Esophagus squamous epithelium (tissue), 4 donors: ENCODE measurements at regions not wholly inside any gene's neighbourhood (a gene's known extent, or its start where the extent isn't known, plus 50 kb on each side); places are given as distances from the start of the nearest gene placed in this dataset.

Experiments
- POLR2A ChIP-seq, 4 donors: fragments of 450-650 bp; IDR thresholded peaks; one replicate each; pipeline ENCODE4 v1.6.1; 2017; ENCODE audit warnings: antibody characterized with exemption in 4 of 4, mild to moderate bottlenecking in 4 of 4, moderate library complexity in 3 of 4
- TF ChIP-seq, protein P1 (sequence below), 6 experiments: fragments of 450-650 bp in 4 of 6; fragments of 200-600 bp in 2 of 6; sonication (generic) in 2 of 6; IDR thresholded peaks; one replicate each; pipeline ENCODE4 v1.5.1; 2016 to 2019; ENCODE audit warnings: antibody characterized with exemption in 6 of 6, mild to moderate bottlenecking in 4 of 6, moderate library complexity in 4 of 6

- TF ChIP-seq, protein P1, sequence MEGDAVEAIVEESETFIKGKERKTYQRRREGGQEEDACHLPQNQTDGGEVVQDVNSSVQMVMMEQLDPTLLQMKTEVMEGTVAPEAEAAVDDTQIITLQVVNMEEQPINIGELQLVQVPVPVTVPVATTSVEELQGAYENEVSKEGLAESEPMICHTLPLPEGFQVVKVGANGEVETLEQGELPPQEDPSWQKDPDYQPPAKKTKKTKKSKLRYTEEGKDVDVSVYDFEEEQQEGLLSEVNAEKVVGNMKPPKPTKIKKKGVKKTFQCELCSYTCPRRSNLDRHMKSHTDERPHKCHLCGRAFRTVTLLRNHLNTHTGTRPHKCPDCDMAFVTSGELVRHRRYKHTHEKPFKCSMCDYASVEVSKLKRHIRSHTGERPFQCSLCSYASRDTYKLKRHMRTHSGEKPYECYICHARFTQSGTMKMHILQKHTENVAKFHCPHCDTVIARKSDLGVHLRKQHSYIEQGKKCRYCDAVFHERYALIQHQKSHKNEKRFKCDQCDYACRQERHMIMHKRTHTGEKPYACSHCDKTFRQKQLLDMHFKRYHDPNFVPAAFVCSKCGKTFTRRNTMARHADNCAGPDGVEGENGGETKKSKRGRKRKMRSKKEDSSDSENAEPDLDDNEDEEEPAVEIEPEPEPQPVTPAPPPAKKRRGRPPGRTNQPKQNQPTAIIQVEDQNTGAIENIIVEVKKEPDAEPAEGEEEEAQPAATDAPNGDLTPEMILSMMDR (IDR thresholded peaks at IDR 0.05), result no peak
- TF ChIP-seq POLR2A (IDR thresholded peaks at IDR 0.05), result no peak
Measured at GRCh38 chr5:82417776-82418607, 139.8 kb upstream of the RPS23 start.
